WTC11 (cell line): ENCODE measurements at regions not wholly inside any gene's neighbourhood (a gene's known extent, or its start where the extent isn't known, plus 50 kb on each side); places are given as distances from the start of the nearest gene placed in this dataset.

Experiments
- ATAC-seq: fragments of 200-7000 bp; cut with Tn5 transposase; 2 replicates; pipeline ENCODE4 v1.10.0; 2021; ENCODE audit warnings: mild to moderate bottlenecking, moderate library complexity
- CTCF ChIA-PET: fragments of 300-600 bp; sonication (Branson Sonifier 250); formaldehyde crosslinking; loops from one replicate; lab custom pipeline; 2021; ENCODE audit warnings: antibody characterized with exemption; lab: Charles Lee
- POLR2A ChIA-PET: fragments of 350-600 bp; sonication (Branson Sonifier 250); formaldehyde crosslinking; loops from one replicate; lab custom pipeline; 2021; ENCODE audit warnings: antibody characterized with exemption; lab: Charles Lee
- DNase-seq: peaks from one replicate; pipeline ENCODE4 v3.0.0; 2021; ENCODE audit warnings: low spot score
- H3K27ac Mint-ChIP-seq: 2 replicates; pipeline ENCODE4 v1.8.0; 2021; ENCODE audit warnings: mixed read lengths
- H3K27me3 Mint-ChIP-seq: 2 replicates; pipeline ENCODE4 v1.8.0; 2021; ENCODE audit warnings: low read depth, mild to moderate bottlenecking, moderate library complexity, mixed read lengths
- H3K36me3 Mint-ChIP-seq: 2 replicates; pipeline ENCODE4 v1.8.0; 2021; ENCODE audit warnings: mixed read lengths
- H3K4me1 Mint-ChIP-seq: 2 replicates; pipeline ENCODE4 v1.8.0; 2022; ENCODE audit warnings: mixed read lengths
- H3K4me3 Mint-ChIP-seq: 2 replicates; pipeline ENCODE4 v1.8.0; 2021; ENCODE audit warnings: mild to moderate bottlenecking, moderate library complexity, mixed read lengths
- H3K9me3 Mint-ChIP-seq: 2 replicates; pipeline ENCODE4 v1.8.0; 2021; ENCODE audit warnings: mixed read lengths
- ATF1 ChIP-seq: sonication (generic); formaldehyde crosslinking; IDR thresholded peaks from 2 replicates; pipeline ENCODE4 v1.8.1; 2023; ENCODE audit warnings: mild to moderate bottlenecking, moderate library complexity, missing genetic modification reagents
- CBFB ChIP-seq: sonication (generic); formaldehyde crosslinking; IDR thresholded peaks from 2 replicates; pipeline ENCODE4 v1.8.1; 2022; ENCODE audit warnings: mild to moderate bottlenecking, low read depth, missing genetic modification reagents
- E2F4 ChIP-seq: sonication (generic); formaldehyde crosslinking; IDR thresholded peaks from 2 replicates; pipeline ENCODE4 v1.8.1; 2022; ENCODE audit warnings: low read depth, mild to moderate bottlenecking, moderate library complexity, missing genetic modification reagents, borderline replicate concordance
- ELF4 ChIP-seq: sonication (generic); formaldehyde crosslinking; IDR thresholded peaks from 2 replicates; pipeline ENCODE4 v1.8.1; 2022; ENCODE audit warnings: low read depth, mild to moderate bottlenecking, moderate library complexity, missing genetic modification reagents
- FOXK1 ChIP-seq: sonication (generic); formaldehyde crosslinking; IDR thresholded peaks from 2 replicates; pipeline ENCODE4 v1.8.0; 2022; ENCODE audit warnings: mild to moderate bottlenecking, moderate library complexity, missing genetic modification reagents
- FOXP1 ChIP-seq: sonication (generic); formaldehyde crosslinking; IDR thresholded peaks from 2 replicates; pipeline ENCODE4 v1.8.0; 2022; ENCODE audit warnings: missing genetic modification reagents, mild to moderate bottlenecking, moderate library complexity, borderline replicate concordance
- MXD4 ChIP-seq: fragments of 250-450 bp; sonication (Bioruptor Pico); IDR thresholded peaks from 2 replicates; pipeline ENCODE4 v1.8.0; 2021; ENCODE audit warnings: mild to moderate bottlenecking, moderate library complexity, borderline replicate concordance
- NFYB ChIP-seq: sonication (generic); formaldehyde crosslinking; conservative IDR thresholded peaks from 2 replicates; pipeline ENCODE4 v1.8.0; 2022; ENCODE audit warnings: low read depth, missing genetic modification reagents
- NR3C1 ChIP-seq: sonication (generic); formaldehyde crosslinking; conservative IDR thresholded peaks from 2 replicates; pipeline ENCODE4 v1.8.1; 2023; ENCODE audit warnings: low read depth, mild to moderate bottlenecking, missing genetic modification reagents
- PRRX2 ChIP-seq: fragments of 250-450 bp; sonication (Bioruptor Pico); IDR thresholded peaks from 2 replicates; pipeline ENCODE4 v1.8.0; 2021; ENCODE audit warnings: mild to moderate bottlenecking
- SMAD4 ChIP-seq: sonication (generic); formaldehyde crosslinking; IDR thresholded peaks from 2 replicates; pipeline ENCODE4 v1.8.0; 2022; ENCODE audit warnings: mild to moderate bottlenecking, missing genetic modification reagents
- SP1 ChIP-seq: sonication (generic); formaldehyde crosslinking; conservative IDR thresholded peaks from 2 replicates; pipeline ENCODE4 v1.8.1; 2022; ENCODE audit warnings: missing genetic modification reagents
- TEAD4 ChIP-seq: sonication (generic); formaldehyde crosslinking; IDR thresholded peaks from 2 replicates; pipeline ENCODE4 v1.8.0; 2022; ENCODE audit warnings: mild to moderate bottlenecking, missing genetic modification reagents
- TP53 ChIP-seq: sonication (generic); formaldehyde crosslinking; IDR thresholded peaks from 2 replicates; pipeline ENCODE4 v1.8.1; 2023; ENCODE audit warnings: mild to moderate bottlenecking, missing genetic modification reagents
- ZNF396 ChIP-seq: fragments of 250-450 bp; sonication (Bioruptor Pico); IDR thresholded peaks from 2 replicates; pipeline ENCODE4 v1.8.0; 2021; ENCODE audit warnings: mild to moderate bottlenecking, moderate library complexity, borderline replicate concordance
- TF ChIP-seq, protein P1 (sequence below): fragments of 250-450 bp; sonication (Bioruptor Pico); IDR thresholded peaks from 2 replicates; pipeline ENCODE4 v2.1.2; 2022; ENCODE audit warnings: mild to moderate bottlenecking, moderate library complexity
- TF ChIP-seq, protein P2 (sequence below): sonication (generic); formaldehyde crosslinking; IDR thresholded peaks from 2 replicates; pipeline ENCODE4 v1.8.1; 2022; ENCODE audit warnings: missing genetic modification reagents, borderline replicate concordance
- TF ChIP-seq, protein P3 (sequence below): sonication (generic); formaldehyde crosslinking; IDR thresholded peaks from 2 replicates; pipeline ENCODE4 v1.8.1; 2023; ENCODE audit warnings: mild to moderate bottlenecking, missing genetic modification reagents
- TF ChIP-seq, protein P4 (sequence below): sonication (generic); formaldehyde crosslinking; IDR thresholded peaks from 2 replicates; pipeline ENCODE4 v1.8.1; 2023; ENCODE audit warnings: mild to moderate bottlenecking, missing genetic modification reagents
- TF ChIP-seq, protein P5 (sequence below): sonication (generic); formaldehyde crosslinking; IDR thresholded peaks from 2 replicates; pipeline ENCODE4 v1.8.0; 2023; ENCODE audit warnings: mild to moderate bottlenecking, missing genetic modification reagents
- TF ChIP-seq, protein P6 (sequence below): sonication (generic); formaldehyde crosslinking; IDR thresholded peaks from 2 replicates; pipeline ENCODE4 v1.8.1; 2023; ENCODE audit warnings: mild to moderate bottlenecking, missing genetic modification reagents, moderate library complexity
- TF ChIP-seq, protein P7 (sequence below): sonication (generic); formaldehyde crosslinking; IDR thresholded peaks from 2 replicates; pipeline ENCODE4 v1.8.0; 2022; ENCODE audit warnings: mild to moderate bottlenecking, missing genetic modification reagents

GRCh38 chr13:112182846-112183531, 116.0 kb downstream of the SOX1 start (continued):
- TF ChIP-seq E2F4 (CRISPR knock-in tag) = no peak
- no peak for TF ChIP-seq SP1 (CRISPR knock-in tag)
- no peak for TF ChIP-seq FOXK1 (CRISPR knock-in tag)
- TF ChIP-seq CBFB = no peak
- no peak for TF ChIP-seq ZNF396 (CRISPR knock-in tag)
- TF ChIP-seq, protein P1, sequence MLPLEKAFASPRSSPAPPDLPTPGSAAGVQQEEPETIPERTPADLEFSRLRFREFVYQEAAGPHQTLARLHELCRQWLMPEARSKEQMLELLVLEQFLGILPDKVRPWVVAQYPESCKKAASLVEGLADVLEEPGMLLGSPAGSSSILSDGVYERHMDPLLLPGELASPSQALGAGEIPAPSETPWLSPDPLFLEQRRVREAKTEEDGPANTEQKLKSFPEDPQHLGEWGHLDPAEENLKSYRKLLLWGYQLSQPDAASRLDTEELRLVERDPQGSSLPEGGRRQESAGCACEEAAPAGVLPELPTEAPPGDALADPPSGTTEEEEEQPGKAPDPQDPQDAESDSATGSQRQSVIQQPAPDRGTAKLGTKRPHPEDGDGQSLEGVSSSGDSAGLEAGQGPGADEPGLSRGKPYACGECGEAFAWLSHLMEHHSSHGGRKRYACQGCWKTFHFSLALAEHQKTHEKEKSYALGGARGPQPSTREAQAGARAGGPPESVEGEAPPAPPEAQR (CRISPR knock-in tag) = no peak
- TF ChIP-seq, protein P2, sequence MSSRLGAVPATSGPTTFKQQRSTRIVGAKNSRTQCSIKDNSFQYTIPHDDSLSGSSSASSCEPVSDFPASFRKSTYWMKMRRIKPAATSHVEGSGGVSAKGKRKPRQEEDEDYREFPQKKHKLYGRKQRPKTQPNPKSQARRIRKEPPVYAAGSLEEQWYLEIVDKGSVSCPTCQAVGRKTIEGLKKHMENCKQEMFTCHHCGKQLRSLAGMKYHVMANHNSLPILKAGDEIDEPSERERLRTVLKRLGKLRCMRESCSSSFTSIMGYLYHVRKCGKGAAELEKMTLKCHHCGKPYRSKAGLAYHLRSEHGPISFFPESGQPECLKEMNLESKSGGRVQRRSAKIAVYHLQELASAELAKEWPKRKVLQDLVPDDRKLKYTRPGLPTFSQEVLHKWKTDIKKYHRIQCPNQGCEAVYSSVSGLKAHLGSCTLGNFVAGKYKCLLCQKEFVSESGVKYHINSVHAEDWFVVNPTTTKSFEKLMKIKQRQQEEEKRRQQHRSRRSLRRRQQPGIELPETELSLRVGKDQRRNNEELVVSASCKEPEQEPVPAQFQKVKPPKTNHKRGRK (CRISPR knock-in tag) = no peak
- no peak for TF ChIP-seq NR3C1 (CRISPR knock-in tag)
- no peak for TF ChIP-seq ELF4
- TF ChIP-seq ATF1 (CRISPR knock-in tag) = no peak
- no peak for TF ChIP-seq TP53 (CRISPR knock-in tag)
- TF ChIP-seq FOXP1 (CRISPR knock-in tag) = no peak

- H3K27ac Mint-ChIP-seq = no peak overlapping the region
- DNase-seq (no peak), ATAC-seq (no peak)
- POLR2A ChIA-PET = no interaction called here
- H3K4me1 Mint-ChIP-seq = peaks cover 4% of the 10 kb centered on the region; the same call in 1 of the 2 replicates
- TF ChIP-seq PRRX2 (no peak), TP53 (CRISPR knock-in tag) (no peak), SMAD4 (no peak), MXD4 (no peak), FOXK1 (CRISPR knock-in tag) (no peak), NFYB (CRISPR knock-in tag) (no peak), TEAD4 (CRISPR knock-in tag) (no peak)
- TF ChIP-seq, protein P3, sequence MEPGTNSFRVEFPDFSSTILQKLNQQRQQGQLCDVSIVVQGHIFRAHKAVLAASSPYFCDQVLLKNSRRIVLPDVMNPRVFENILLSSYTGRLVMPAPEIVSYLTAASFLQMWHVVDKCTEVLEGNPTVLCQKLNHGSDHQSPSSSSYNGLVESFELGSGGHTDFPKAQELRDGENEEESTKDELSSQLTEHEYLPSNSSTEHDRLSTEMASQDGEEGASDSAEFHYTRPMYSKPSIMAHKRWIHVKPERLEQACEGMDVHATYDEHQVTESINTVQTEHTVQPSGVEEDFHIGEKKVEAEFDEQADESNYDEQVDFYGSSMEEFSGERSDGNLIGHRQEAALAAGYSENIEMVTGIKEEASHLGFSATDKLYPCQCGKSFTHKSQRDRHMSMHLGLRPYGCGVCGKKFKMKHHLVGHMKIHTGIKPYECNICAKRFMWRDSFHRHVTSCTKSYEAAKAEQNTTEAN (CRISPR knock-in tag) = no peak
- TF ChIP-seq, protein P4, sequence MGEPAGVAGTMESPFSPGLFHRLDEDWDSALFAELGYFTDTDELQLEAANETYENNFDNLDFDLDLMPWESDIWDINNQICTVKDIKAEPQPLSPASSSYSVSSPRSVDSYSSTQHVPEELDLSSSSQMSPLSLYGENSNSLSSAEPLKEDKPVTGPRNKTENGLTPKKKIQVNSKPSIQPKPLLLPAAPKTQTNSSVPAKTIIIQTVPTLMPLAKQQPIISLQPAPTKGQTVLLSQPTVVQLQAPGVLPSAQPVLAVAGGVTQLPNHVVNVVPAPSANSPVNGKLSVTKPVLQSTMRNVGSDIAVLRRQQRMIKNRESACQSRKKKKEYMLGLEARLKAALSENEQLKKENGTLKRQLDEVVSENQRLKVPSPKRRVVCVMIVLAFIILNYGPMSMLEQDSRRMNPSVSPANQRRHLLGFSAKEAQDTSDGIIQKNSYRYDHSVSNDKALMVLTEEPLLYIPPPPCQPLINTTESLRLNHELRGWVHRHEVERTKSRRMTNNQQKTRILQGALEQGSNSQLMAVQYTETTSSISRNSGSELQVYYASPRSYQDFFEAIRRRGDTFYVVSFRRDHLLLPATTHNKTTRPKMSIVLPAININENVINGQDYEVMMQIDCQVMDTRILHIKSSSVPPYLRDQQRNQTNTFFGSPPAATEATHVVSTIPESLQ (CRISPR knock-in tag) = no peak
- TF ChIP-seq, protein P5, sequence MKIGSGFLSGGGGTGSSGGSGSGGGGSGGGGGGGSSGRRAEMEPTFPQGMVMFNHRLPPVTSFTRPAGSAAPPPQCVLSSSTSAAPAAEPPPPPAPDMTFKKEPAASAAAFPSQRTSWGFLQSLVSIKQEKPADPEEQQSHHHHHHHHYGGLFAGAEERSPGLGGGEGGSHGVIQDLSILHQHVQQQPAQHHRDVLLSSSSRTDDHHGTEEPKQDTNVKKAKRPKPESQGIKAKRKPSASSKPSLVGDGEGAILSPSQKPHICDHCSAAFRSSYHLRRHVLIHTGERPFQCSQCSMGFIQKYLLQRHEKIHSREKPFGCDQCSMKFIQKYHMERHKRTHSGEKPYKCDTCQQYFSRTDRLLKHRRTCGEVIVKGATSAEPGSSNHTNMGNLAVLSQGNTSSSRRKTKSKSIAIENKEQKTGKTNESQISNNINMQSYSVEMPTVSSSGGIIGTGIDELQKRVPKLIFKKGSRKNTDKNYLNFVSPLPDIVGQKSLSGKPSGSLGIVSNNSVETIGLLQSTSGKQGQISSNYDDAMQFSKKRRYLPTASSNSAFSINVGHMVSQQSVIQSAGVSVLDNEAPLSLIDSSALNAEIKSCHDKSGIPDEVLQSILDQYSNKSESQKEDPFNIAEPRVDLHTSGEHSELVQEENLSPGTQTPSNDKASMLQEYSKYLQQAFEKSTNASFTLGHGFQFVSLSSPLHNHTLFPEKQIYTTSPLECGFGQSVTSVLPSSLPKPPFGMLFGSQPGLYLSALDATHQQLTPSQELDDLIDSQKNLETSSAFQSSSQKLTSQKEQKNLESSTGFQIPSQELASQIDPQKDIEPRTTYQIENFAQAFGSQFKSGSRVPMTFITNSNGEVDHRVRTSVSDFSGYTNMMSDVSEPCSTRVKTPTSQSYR (CRISPR knock-in tag) = no peak
- TF ChIP-seq, protein P6, sequence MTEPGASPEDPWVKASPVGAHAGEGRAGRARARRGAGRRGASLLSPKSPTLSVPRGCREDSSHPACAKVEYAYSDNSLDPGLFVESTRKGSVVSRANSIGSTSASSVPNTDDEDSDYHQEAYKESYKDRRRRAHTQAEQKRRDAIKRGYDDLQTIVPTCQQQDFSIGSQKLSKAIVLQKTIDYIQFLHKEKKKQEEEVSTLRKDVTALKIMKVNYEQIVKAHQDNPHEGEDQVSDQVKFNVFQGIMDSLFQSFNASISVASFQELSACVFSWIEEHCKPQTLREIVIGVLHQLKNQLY = no peak
- TF ChIP-seq, protein P7, sequence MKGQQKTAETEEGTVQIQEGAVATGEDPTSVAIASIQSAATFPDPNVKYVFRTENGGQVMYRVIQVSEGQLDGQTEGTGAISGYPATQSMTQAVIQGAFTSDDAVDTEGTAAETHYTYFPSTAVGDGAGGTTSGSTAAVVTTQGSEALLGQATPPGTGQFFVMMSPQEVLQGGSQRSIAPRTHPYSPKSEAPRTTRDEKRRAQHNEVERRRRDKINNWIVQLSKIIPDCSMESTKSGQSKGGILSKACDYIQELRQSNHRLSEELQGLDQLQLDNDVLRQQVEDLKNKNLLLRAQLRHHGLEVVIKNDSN = no peak
- H3K36me3 Mint-ChIP-seq = no peaks in the 10 kb centered on the region
- no peaks in the 10 kb centered on the region; the same call in 1 of the 2 replicates for H3K27me3 Mint-ChIP-seq
- no peak overlapping the region for H3K4me3 Mint-ChIP-seq
- no peaks in the 10 kb centered on the region for H3K9me3 Mint-ChIP-seq
- CTCF ChIA-PET = no interaction called here
Measured at GRCh38 chr13:112183532-112184090, 116.7 kb downstream of the SOX1 start.
